ENCODE measurements at regions not wholly inside any gene's neighbourhood (a gene's known extent, or its start where the extent isn't known, plus 50 kb on each side); places are given as distances from the start of the nearest gene placed in this dataset.

- TF ChIP-seq CTCF (IDR thresholded peaks at IDR 0.05): no peak
- no peak for TF ChIP-seq POLR2A (IDR thresholded peaks at IDR 0.05)
Measured at GRCh38 chr11:95450547-95451123, 219.6 kb upstream of the SESN3 start.

Measured in Peyer's patch (tissue), 4 donors.